Stimulated activated naive CD8-positive, alpha-beta T cell treated with anti-CD3 and anti-CD28 coated beads, Interleukin-15, Interleukin-2, amounts not matched to agents 100 ng/mL and 50 ng/mL, for 24 hours (primary cell): ENCODE measurements at regions not wholly inside any gene's neighbourhood (a gene's known extent, or its start where the extent isn't known, plus 50 kb on each side); places are given as distances from the start of the nearest gene placed in this dataset.

Experiments
- H3K27ac Mint-ChIP-seq: one replicate; pipeline ENCODE4 v1.8.0; 2021; ENCODE audit warnings: mild to moderate bottlenecking, mixed read lengths
- H3K27me3 Mint-ChIP-seq: one replicate; pipeline ENCODE4 v1.8.0; 2021; ENCODE audit warnings: mixed read lengths
- H3K36me3 Mint-ChIP-seq: one replicate; pipeline ENCODE4 v1.8.0; 2021; ENCODE audit warnings: low read depth, mixed read lengths
- H3K4me1 Mint-ChIP-seq: one replicate; pipeline ENCODE4 v1.8.0; 2021; ENCODE audit warnings: low read depth, mixed read lengths
- H3K4me3 Mint-ChIP-seq: one replicate; pipeline ENCODE4 v1.8.0; 2021; ENCODE audit warnings: mild to moderate bottlenecking, mixed read lengths
- H3K9me3 Mint-ChIP-seq: one replicate; pipeline ENCODE4 v1.8.0; 2021; ENCODE audit warnings: mixed read lengths

DNA sequence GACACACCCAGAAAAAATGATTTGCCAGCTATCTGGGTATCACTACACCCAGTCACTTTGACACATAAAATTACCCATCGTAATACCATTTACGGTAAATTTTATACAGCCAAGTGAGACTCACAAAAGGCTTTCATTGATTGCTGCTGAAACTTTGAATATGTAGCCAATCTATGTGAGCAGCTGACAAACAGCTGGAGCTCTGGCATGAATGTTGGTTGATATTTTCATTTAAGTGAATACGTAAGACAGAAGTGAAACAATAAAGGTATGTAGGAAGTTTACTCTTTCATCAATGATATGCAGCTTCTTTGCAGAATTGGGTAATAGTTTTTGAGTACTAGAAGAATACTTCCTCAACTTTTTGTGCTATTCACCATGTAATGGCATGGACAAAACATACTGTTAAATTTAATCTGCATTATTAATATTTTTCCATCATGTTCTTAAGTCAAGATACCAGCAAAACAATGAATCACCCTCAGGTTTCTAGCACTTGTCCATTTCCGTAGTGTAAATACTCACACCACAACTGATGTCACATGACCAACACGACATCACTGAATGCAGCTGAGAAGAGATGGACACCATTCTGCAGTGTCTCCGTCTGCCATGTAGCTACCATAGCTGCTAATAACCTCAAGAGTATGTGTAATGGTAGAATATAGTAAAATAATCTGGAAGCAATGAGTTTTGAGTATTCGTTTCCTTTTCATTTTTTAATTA, 205.9 kb upstream of the HES1 start:
- no peaks in the 10 kb centered on the region for H3K9me3 Mint-ChIP-seq
- no peak overlapping the region for H3K27ac Mint-ChIP-seq
- H3K4me1 Mint-ChIP-seq, result no peaks in the 10 kb centered on the region
- H3K27me3 Mint-ChIP-seq, result peaks cover 14% of the 10 kb centered on the region
- H3K4me3 Mint-ChIP-seq, result no peak overlapping the region
- no peaks in the 10 kb centered on the region for H3K36me3 Mint-ChIP-seq

DNA sequence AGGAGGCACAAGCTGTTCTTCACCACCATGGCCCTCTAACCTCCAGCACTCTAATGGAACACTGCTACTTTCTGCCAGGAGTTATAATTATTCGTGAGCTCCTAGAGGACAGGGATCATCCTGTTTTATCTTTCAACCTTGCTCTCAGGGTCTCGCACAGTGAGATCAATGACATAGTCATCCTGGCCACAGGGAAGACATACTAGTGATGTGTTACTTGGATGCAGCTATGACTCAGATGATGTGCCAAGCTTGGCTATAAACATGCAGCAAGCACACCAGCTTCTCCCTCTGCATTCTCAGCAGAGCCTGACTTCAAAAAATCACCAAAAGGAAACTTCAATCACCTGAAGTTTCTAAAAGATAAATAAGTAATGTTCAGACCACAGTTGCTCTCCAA, 203.8 kb upstream of the HES1 start:
- Mint-ChIP-seq H3K27me3 (peaks cover 16% of the 10 kb centered on the region), H3K27ac (no peak overlapping the region), H3K4me1 (no peaks in the 10 kb centered on the region), H3K9me3 (no peaks in the 10 kb centered on the region), H3K4me3 (no peak overlapping the region), H3K36me3 (no peaks in the 10 kb centered on the region)

DNA sequence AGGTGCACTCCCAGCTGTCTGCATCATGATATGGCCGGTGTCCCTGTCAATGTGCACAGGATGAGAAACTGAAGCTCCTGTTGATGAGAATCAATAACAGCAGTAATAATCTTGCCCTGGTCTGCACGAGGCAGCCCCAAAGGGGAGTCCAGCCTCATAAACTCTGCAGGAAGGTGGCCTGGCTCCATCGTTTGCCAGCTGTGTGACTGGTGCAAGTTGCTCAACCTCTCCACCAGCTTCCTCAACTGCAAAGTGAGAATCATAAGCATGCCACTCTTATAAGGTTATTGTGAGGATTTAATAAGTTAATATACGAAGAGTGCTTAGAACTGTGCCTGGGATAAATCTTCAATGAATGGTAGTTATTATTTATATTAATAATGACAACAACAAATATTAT, 203.4 kb upstream of the HES1 start:
- H3K4me1 Mint-ChIP-seq, result no peaks in the 10 kb centered on the region
- no peak overlapping the region for H3K27ac Mint-ChIP-seq
- peaks cover 18% of the 10 kb centered on the region for H3K27me3 Mint-ChIP-seq
- no peak overlapping the region for H3K4me3 Mint-ChIP-seq
- no peaks in the 10 kb centered on the region for H3K9me3 Mint-ChIP-seq
- H3K36me3 Mint-ChIP-seq, result no peaks in the 10 kb centered on the region

DNA sequence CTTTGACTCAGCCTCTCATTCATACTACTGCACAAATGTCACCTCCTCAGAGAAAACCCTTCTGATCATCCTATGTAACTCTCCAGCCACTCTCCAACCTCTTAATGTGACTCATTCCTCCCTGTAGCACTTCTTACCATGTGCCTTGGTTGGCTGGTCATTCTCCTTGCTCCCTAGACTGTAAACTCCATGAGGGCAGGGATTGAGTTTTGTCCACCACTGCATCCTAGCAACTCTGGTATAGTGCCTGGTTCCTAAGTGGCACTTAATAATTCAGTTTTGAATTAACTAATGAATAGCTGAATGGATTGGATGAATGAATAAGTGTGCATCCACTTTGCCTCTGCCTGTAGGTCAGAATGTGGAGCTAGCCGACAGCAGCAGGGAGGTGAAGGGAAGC, 202.5 kb upstream of the HES1 start:
- no peaks in the 10 kb centered on the region for H3K4me1 Mint-ChIP-seq
- no peaks in the 10 kb centered on the region for H3K9me3 Mint-ChIP-seq
- no peak overlapping the region for H3K4me3 Mint-ChIP-seq
- peaks cover 21% of the 10 kb centered on the region for H3K27me3 Mint-ChIP-seq
- no peaks in the 10 kb centered on the region for H3K36me3 Mint-ChIP-seq
- H3K27ac Mint-ChIP-seq, result no peak overlapping the region

GRCh38 chr3:193935916-193936315, 200.0 kb upstream of the HES1 start:
- no peaks in the 10 kb centered on the region for H3K36me3 Mint-ChIP-seq
- no peaks in the 10 kb centered on the region for H3K9me3 Mint-ChIP-seq
- no peak overlapping the region for H3K4me3 Mint-ChIP-seq
- H3K27ac Mint-ChIP-seq, result no peak overlapping the region
- no peaks in the 10 kb centered on the region for H3K4me1 Mint-ChIP-seq
- H3K27me3 Mint-ChIP-seq, result peaks cover 22% of the 10 kb centered on the region

DNA sequence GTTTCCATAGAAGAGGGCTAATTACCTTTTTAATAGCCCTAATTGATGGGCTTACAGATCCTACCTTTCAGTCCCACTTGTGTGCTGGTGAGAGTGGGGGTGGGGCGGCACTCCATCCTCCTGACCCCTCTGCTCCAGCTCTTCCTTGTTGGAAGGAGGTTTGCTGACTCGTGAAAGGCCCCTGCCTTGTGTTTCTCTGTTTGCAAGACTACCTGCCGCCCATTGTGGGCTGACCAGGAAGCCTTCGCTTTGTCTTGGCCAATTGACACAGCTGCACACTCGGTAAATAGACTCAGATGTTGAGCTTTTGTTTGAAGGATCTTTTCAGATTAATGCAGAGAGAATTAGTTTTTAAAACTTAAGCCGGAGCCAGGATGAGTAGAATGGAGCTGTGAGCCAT, 197.3 kb upstream of the HES1 start:
- Mint-ChIP-seq H3K27me3 (peaks cover 19% of the 10 kb centered on the region), H3K4me1 (no peaks in the 10 kb centered on the region), H3K27ac (no peak overlapping the region), H3K9me3 (no peaks in the 10 kb centered on the region), H3K4me3 (no peak overlapping the region), H3K36me3 (no peaks in the 10 kb centered on the region)

DNA sequence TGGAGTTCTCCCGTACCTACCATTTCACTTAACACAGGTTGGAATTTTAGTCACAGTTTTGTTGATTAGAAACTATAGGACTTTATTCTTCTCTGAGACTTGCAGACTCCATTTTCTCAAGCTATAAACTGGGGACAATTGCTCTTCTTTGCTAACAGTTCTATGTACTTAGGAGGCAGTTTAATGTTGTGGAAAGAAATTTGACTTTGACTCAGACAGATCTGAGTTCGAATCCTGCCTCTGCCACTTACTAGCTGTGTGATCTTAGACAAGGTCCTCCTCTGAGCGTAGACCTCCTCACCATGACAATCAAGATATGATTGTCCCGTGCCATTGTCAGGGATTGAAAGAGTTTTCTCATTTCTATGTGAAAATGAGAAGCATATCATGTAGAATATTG, 196.4 kb upstream of the HES1 start:
- Mint-ChIP-seq H3K27me3 (peaks cover 22% of the 10 kb centered on the region), H3K4me1 (no peaks in the 10 kb centered on the region), H3K4me3 (no peak overlapping the region), H3K27ac (no peak overlapping the region), H3K36me3 (no peaks in the 10 kb centered on the region), H3K9me3 (no peaks in the 10 kb centered on the region)

GRCh38 chr3:193940526-193940925, 195.4 kb upstream of the HES1 start:
- no peak overlapping the region for H3K4me3 Mint-ChIP-seq
- H3K4me1 Mint-ChIP-seq, result no peaks in the 10 kb centered on the region
- H3K27ac Mint-ChIP-seq, result no peak overlapping the region
- peaks cover 19% of the 10 kb centered on the region for H3K27me3 Mint-ChIP-seq
- no peaks in the 10 kb centered on the region for H3K36me3 Mint-ChIP-seq
- no peaks in the 10 kb centered on the region for H3K9me3 Mint-ChIP-seq

GRCh38 chr3:193941486-193941885, 194.5 kb upstream of the HES1 start:
- no peaks in the 10 kb centered on the region for H3K36me3 Mint-ChIP-seq
- no peak overlapping the region for H3K27ac Mint-ChIP-seq
- no peaks in the 10 kb centered on the region for H3K4me1 Mint-ChIP-seq
- peaks cover 21% of the 10 kb centered on the region for H3K27me3 Mint-ChIP-seq
- H3K9me3 Mint-ChIP-seq, result no peaks in the 10 kb centered on the region
- no peak overlapping the region for H3K4me3 Mint-ChIP-seq

DNA sequence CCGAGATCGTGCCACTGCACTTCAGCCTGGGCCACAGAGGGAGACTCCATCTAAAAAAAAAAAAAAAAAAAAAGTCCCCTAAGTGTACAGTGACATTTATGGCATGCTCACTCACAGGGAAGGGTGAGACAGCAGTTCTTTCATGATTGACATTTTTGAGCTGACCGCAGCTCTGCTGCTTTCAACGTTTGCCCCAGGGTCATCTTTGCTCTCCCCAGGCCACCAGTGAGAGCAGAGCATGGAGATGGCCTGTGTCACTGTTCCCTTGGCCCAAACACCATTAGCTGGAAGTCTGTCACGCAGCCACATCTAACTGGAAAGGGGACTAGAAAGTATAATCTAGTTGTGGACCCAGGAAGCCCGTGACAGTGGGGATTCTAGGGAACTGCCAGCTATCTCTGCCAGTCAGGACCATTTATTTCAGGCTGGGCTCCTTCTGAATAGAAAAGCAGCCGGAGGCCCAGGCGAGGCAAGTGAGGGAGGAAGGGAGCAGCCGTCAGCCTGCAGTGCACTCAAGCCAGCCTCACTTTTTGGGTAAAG, 193.4 kb upstream of the HES1 start:
- H3K9me3 Mint-ChIP-seq, result no peaks in the 10 kb centered on the region
- peaks cover 19% of the 10 kb centered on the region for H3K27me3 Mint-ChIP-seq
- no peaks in the 10 kb centered on the region for H3K36me3 Mint-ChIP-seq
- no peak overlapping the region for H3K27ac Mint-ChIP-seq
- H3K4me3 Mint-ChIP-seq, result no peak overlapping the region
- H3K4me1 Mint-ChIP-seq, result no peaks in the 10 kb centered on the region

- no peaks in the 10 kb centered on the region for H3K9me3 Mint-ChIP-seq
- H3K27me3 Mint-ChIP-seq, result peaks cover 20% of the 10 kb centered on the region
- no peaks in the 10 kb centered on the region for H3K4me1 Mint-ChIP-seq
- H3K27ac Mint-ChIP-seq, result no peak overlapping the region
- no peak overlapping the region for H3K4me3 Mint-ChIP-seq
- no peaks in the 10 kb centered on the region for H3K36me3 Mint-ChIP-seq
Measured at GRCh38 chr3:193943200-193943599, 192.7 kb upstream of the HES1 start.

GRCh38 chr3:193943851-193944517, 192.0 kb upstream of the HES1 start:
- H3K27ac Mint-ChIP-seq, result no peak overlapping the region
- no peak overlapping the region for H3K4me3 Mint-ChIP-seq
- H3K27me3 Mint-ChIP-seq, result peaks cover 26% of the 10 kb centered on the region
- H3K36me3 Mint-ChIP-seq, result no peaks in the 10 kb centered on the region
- H3K9me3 Mint-ChIP-seq, result no peaks in the 10 kb centered on the region
- H3K4me1 Mint-ChIP-seq, result no peaks in the 10 kb centered on the region

GRCh38 chr3:193944518-193944884, 191.4 kb upstream of the HES1 start:
- Mint-ChIP-seq H3K4me1 (no peaks in the 10 kb centered on the region), H3K27ac (no peak overlapping the region), H3K4me3 (no peak overlapping the region), H3K36me3 (no peaks in the 10 kb centered on the region), H3K9me3 (no peaks in the 10 kb centered on the region), H3K27me3 (peaks cover 25% of the 10 kb centered on the region)

DNA sequence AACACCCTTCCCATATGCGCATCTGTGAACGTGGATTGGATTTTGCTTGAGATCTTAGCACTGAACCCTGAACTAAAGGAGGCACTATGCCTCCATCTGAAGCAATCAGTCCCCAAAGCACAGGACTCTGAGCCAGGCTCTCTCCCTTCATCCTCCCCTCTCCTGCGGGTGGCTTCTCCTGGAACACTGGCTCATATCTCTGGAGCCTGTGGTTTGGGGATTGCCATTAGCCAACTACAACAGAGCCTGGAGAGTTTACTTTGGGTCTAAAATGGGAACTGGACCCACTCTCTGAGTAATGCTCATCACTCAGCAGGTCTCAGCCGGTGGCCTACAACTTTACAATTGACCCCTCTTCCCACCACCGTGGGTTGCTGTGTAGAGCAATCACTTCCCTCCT, 190.8 kb upstream of the HES1 start:
- H3K27ac Mint-ChIP-seq, result no peak overlapping the region
- no peaks in the 10 kb centered on the region for H3K9me3 Mint-ChIP-seq
- no peaks in the 10 kb centered on the region for H3K36me3 Mint-ChIP-seq
- no peak overlapping the region for H3K4me3 Mint-ChIP-seq
- no peaks in the 10 kb centered on the region for H3K4me1 Mint-ChIP-seq
- H3K27me3 Mint-ChIP-seq, result peaks cover 23% of the 10 kb centered on the region

DNA sequence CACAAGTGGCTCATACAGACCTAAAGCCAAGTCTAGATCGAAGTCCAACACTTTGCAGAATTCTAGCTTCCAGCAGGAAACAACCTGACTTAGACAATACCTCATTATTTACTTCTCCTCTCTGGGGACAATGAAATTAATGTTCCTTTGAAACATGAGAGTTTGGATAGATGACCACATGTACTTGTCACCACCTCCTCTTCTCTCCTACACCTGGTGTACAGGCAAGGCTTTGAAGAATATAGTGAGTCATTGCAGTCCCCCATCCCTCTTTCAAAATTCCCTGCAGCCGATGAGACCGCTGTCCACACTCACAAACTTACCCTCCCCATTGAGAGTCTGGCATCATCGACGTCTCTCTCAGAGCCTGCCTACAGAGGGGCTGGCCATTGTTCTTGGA, 189.0 kb upstream of the HES1 start:
- peaks cover 19% of the 10 kb centered on the region for H3K27me3 Mint-ChIP-seq
- no peak overlapping the region for H3K27ac Mint-ChIP-seq
- no peaks in the 10 kb centered on the region for H3K36me3 Mint-ChIP-seq
- no peak overlapping the region for H3K4me3 Mint-ChIP-seq
- no peaks in the 10 kb centered on the region for H3K4me1 Mint-ChIP-seq
- H3K9me3 Mint-ChIP-seq, result no peaks in the 10 kb centered on the region

- H3K4me1 Mint-ChIP-seq, result no peaks in the 10 kb centered on the region
- no peak overlapping the region for H3K4me3 Mint-ChIP-seq
- H3K27me3 Mint-ChIP-seq, result peaks cover 19% of the 10 kb centered on the region
- no peak overlapping the region for H3K27ac Mint-ChIP-seq
- no peaks in the 10 kb centered on the region for H3K36me3 Mint-ChIP-seq
- H3K9me3 Mint-ChIP-seq, result no peaks in the 10 kb centered on the region
Measured at GRCh38 chr3:193947596-193947995, 188.4 kb upstream of the HES1 start.
